Thyroid gland (tissue), 4 donors: ENCODE measurements at regions not wholly inside any gene's neighbourhood (a gene's known extent, or its start where the extent isn't known, plus 50 kb on each side); places are given as distances from the start of the nearest gene placed in this dataset.

Experiments used
- CTCF ChIP-seq, 6 experiments: fragments of 200-600 bp in 3 of 6; fragments of 450-650 bp in 3 of 6; sonication (generic) in 3 of 6; IDR thresholded peaks; one replicate each; pipeline ENCODE4 v1.5.1; 2016 to 2019; ENCODE audit warnings: antibody characterized with exemption in 6 of 6, mild to moderate bottlenecking in 2 of 6, inconsistent platforms in 1 of 6, moderate library complexity in 1 of 6
- POLR2A ChIP-seq, 2 donors: fragments of 450-650 bp; IDR thresholded peaks; one replicate each; pipeline ENCODE4 v1.6.1; 2017; ENCODE audit warnings: antibody characterized with exemption in 2 of 2, mild to moderate bottlenecking in 2 of 2, moderate library complexity in 1 of 2

GRCh38 chr10:57776688-57777432 is 490.8 kb downstream of the IPMK start:
- TF ChIP-seq POLR2A (IDR thresholded peaks at IDR 0.05): no peak
- TF ChIP-seq CTCF (IDR thresholded peaks at IDR 0.05): no peak
